ENCODE measurements at regions not wholly inside any gene's neighbourhood (a gene's known extent, or its start where the extent isn't known, plus 50 kb on each side); places are given as distances from the start of the nearest gene placed in this dataset.

- no peak for TF ChIP-seq CTCF (IDR thresholded peaks at IDR 0.05; ENCODE audit: extremely low read depth in 1 of 2, insufficient read depth in 1 of 2, low read depth in 1 of 2, low read length in 2 of 2)
- TF ChIP-seq MYC (IDR thresholded peaks at IDR 0.05; ENCODE audit: low read depth, low read length): no peak
- no peak for TF ChIP-seq POLR2A (IDR thresholded peaks at IDR 0.05; ENCODE audit: low read depth, low read length)
- TF ChIP-seq POLR2AphosphoS5 (IDR thresholded peaks at IDR 0.05; ENCODE audit: insufficient read depth, low read depth, low read length): no peak
- TF ChIP-seq EZH2 (IDR thresholded peaks at IDR 0.05; ENCODE audit: borderline replicate concordance, low read depth, low read length, severe bottlenecking): no peak
- no peak for TF ChIP-seq MAX (IDR thresholded peaks at IDR 0.05; ENCODE audit: insufficient read depth, insufficient read length)
These were observed 86.5 kb upstream of the KLF6 start for GRCh38 chr10:3871424-3871996.
